Stimulated activated CD8-positive, alpha-beta memory T cell treated with anti-CD3 and anti-CD28 coated beads, Interleukin-15, amount 100 ng/mL, for 4 hours (primary cell): ENCODE measurements at regions not wholly inside any gene's neighbourhood (a gene's known extent, or its start where the extent isn't known, plus 50 kb on each side); places are given as distances from the start of the nearest gene placed in this dataset.
"Not testable (repeated sequence)": the region's sequence is repeated elsewhere in the genome, so short reads cannot be mapped to it uniquely, and the experiment has no call there.

ENCODE experiments used
- DNase-seq, 2 donors: peaks; one replicate each; pipeline ENCODE4 v3.0.0-alpha.2; 2020; ENCODE audit warnings: low read depth in 2 of 2

GRCh38 chr13:22883956-22884355, 296.8 kb upstream of the SGCG start:
- DNase-seq = no peak

DNA sequence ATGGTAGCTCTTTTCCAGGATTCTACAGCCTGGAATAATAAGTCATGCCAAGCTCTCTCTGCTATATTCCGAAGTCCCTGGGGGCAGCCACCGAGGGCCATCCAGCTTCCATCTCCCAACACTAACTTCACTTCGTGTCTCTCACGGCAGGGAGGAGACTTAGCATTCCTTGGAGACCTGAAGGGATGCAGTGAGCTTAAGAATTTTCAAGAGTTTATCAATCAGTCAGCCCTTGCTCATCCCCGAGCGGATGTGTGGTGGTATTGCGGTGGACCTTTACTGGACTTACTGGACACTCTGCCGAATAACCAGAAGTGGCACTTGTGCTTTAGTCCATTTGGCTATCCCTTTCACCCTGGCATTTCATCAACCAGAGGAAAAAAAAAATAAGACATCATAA, 294.7 kb upstream of the SGCG start:
- not testable (repeated sequence) for DNase-seq

DNA sequence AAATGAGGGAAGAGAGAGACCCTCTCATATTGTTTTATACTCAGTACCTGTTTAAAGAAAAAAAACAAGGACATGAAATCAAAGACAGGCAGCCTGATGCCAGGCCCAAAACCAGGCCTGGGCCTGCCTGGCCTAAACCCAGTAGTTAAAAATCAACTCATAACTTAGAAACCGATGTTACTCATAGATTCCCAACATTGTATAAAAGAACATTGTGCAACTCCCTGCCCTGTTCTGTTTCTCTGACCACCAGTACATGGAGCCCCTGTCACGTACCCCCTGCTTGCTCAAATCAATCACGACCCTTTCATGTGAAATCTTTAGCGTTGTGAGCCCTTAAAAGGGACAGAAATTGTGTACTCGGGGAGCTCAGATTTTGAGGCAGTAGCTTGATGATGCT, 291.4 kb upstream of the SGCG start:
- DNase-seq = not testable (repeated sequence)

- no peak for DNase-seq
These were observed 287.6 kb upstream of the SGCG start for GRCh38 chr13:22893204-22893603.

- DNase-seq = no peak
These were observed 287.0 kb upstream of the SGCG start for GRCh38 chr13:22893777-22894176.

DNA sequence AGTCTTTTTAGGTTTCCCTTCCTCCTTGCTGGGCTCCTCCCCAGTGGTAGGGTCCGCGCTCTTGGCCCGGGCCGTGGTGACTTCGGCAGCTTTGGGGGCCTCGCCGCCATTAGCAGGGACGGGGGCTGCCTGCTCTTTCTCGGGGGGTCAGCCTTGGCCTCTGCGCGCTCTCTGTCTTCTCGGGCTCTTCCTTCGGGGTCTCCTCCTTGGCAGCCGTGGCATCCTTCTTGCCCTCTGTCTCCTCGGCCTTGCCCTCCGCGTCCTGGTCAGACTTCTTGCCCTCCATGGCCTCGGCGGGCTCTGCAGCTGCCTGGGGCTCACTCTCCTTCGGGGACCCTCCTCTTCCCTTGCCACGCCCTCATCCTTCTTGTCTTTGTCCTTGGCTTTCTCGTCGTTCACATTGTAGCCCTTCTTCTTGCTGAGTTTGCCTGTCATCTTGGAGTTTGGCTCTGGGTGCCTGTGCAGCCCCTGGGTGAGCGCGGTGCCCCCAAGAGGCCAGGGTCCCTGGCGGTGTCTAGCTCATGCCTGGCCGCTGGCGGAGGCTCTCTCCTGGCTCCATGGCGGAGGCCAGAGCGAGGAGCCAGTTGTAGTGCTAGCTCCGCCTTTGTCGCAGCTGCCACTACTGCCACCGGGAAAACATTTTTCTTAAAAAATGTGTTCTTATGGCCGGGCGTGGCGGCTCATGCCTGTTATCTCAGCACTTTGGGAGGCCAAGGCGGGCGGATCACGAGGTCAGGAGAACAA, 283.0 kb upstream of the SGCG start:
- DNase-seq = no peak

DNA sequence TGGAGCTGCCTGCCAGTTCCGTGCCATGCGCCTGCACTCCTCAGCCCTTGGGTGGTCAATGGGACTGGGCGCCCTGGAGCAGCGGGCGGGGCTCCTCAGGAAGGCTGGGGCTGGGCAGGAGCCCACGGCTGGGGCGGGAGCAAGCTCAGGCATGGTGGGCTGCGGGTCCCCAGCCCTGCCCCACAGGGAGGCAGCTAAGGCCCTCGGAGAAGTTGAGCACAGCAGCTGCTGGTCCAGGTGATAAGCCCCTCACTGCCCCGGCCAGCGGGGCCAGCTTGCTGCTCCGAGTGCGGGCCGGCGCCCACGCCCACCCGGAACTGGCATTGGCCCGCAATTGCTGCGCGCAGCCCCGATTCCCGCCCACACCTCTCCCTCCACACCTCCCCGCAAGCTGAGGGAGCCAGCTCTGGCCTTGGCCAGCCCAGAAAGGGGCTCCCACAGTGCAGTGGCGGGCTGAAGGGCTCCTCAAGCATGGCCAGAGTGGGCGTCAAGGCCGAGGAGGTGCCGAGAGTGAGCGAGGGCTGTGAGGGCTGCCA, 280.3 kb upstream of the SGCG start:
- DNase-seq = not testable (repeated sequence)

- DNase-seq = no peak
These were observed 277.5 kb upstream of the SGCG start for GRCh38 chr13:22903301-22903700.

- DNase-seq = no peak
These were observed 276.9 kb upstream of the SGCG start for GRCh38 chr13:22903925-22904324.

DNA sequence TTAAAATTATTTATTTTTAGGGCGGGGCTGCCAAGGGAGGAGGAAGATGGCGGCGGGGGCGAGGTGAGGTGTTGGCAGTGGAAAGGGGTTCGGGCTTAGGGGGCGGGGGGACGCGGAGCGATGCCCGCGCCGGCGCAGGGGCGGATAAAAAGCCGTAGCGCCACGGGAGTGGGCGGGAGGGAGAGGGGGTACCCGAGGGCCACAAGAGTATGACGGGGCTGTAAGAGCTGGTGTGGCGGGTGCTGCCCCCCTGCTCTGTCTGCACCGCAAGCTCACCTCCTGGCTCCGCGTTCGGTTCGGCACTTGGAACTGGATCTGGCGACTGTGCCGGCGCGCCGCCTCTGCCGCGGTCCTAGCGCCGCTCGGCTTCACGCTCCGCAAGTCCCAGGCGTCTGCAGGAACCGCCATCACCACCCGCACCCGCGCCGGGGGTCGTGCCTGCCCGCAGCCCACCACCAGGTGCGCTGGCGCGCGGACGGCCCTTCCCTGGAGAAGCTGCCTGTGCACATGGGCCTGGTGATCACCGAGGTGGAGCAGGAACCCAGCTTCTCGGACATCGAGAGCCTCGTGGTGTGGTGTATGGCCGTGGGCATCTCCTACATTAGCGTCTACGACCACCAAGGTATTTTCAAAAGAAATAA, 265.2 kb upstream of the SGCG start:
- DNase-seq = no peak

DNA sequence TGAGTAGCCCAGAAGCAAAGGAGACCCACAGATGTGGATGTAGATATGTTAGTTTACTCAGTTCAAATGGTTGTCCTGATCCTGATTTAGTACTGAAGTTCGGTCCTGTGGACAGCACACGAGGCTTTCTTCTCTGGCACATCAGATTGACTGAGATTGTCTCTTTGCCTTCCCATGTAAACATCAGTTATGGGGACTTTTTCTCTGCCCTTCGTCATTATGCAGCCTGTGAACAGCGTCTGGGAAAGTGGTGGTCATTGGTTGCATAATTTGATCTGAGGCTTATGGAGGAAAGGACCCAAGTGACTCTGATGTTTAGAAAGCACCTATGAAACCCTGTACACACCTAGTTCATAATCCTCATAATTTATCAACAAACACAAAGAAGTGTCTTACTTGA, 264.5 kb upstream of the SGCG start:
- not testable (repeated sequence) for DNase-seq

GRCh38 chr13:22925881-22926747, 254.7 kb upstream of the SGCG start:
- DNase-seq = no peak

- DNase-seq = no peak
These were observed 253.9 kb upstream of the SGCG start for GRCh38 chr13:22926748-22927400.

DNA sequence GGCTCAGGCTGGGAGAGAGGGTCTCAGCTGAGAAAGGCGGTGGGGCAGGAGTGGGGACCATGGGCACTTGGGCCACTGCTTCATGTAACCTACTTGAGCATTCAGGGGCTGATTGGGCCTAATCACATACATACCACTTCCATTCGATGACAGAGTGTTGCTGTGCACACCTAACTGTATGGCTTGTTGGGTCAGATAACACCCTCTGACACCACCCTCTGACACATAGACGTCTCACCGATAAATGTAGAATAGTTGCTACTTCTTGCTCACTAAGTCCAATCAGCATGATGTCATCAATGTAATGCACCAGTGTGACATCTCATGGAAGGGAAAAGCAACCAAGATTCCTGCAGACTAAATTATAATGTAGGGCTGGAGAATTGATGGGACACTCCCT, 252.9 kb upstream of the SGCG start:
- DNase-seq = not testable (repeated sequence)

DNA sequence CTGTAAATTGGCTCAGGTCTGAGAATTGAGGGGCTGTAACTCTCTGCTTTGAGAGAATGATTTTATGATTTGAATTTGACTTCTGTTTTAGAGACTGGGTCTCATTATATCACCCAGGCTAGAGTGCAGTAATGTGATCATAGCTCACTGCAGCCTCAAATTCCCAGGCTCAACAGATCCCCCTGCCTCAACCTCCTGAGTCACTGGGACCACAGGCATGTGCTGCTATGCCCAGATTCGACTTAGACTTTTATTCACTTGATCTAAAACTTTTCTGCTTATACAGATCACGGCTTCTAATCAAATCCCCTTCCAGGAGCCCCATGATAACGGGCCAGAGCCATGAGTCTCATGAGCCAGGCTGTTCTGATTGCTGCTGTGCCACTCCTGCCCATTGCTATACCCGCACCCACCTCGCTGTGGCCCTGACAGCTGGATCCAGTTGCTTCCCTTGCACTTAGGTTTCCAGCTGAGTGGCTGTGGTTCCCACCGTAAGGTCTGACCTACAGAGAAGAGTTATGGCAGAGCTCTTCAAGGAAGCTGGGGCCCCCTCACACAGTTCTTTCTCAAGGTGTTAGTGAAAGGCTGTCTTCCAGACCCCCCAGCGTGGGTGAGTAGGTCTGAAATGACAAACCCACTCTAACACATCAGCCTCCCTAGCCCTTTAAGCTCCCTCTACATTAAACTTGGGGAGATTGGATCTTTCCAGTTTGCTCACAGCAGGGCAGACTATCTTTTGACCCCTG, 251.2 kb upstream of the SGCG start:
- no peak for DNase-seq

- DNase-seq = no peak
These were observed 249.2 kb upstream of the SGCG start for GRCh38 chr13:22931576-22931975.

- not testable (repeated sequence) for DNase-seq
These were observed 248.0 kb upstream of the SGCG start for GRCh38 chr13:22932632-22933412.

- DNase-seq = no peak
These were observed 247.1 kb upstream of the SGCG start for GRCh38 chr13:22933571-22934181.

- DNase-seq = no peak
These were observed 245.8 kb upstream of the SGCG start for GRCh38 chr13:22934744-22935523.
